GM10266 (cell line): ENCODE measurements at regions not wholly inside any gene's neighbourhood (a gene's known extent, or its start where the extent isn't known, plus 50 kb on each side); places are given as distances from the start of the nearest gene placed in this dataset.

Experiments used
- DNase-seq: peaks from one replicate; pipeline ENCODE4 v3.0.0; 2012; ENCODE audit errors: extremely low spot score
- TF ChIP-seq, protein P1 (sequence below): IDR thresholded peaks from 2 replicates; pipeline ENCODE4 v1.5.1; 2012; ENCODE audit warnings: mild to moderate bottlenecking, low read depth; ENCODE audit not compliant: control insufficient read depth, insufficient read depth; ENCODE audit errors: missing control alignments

DNA sequence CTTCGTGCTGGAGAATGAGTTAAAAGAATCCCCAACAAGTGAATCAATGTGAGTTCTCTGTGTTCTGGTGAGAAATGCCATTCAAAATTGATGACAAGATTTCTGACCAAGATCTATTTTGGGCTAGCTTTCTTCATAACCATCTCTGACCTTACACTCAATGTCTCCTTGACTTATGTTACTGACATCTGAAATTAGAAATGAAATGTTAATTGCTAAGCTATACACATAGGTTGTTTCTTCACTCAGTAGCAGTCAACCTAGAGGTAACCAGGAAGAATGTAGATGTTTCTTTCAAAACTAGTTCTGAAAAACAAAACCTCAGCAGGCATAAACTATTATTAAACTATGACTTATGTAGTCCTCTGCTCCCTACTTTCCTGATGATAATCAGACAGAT lies 2220.7 kb upstream of the C9orf72 start:
- TF ChIP-seq, protein P1, sequence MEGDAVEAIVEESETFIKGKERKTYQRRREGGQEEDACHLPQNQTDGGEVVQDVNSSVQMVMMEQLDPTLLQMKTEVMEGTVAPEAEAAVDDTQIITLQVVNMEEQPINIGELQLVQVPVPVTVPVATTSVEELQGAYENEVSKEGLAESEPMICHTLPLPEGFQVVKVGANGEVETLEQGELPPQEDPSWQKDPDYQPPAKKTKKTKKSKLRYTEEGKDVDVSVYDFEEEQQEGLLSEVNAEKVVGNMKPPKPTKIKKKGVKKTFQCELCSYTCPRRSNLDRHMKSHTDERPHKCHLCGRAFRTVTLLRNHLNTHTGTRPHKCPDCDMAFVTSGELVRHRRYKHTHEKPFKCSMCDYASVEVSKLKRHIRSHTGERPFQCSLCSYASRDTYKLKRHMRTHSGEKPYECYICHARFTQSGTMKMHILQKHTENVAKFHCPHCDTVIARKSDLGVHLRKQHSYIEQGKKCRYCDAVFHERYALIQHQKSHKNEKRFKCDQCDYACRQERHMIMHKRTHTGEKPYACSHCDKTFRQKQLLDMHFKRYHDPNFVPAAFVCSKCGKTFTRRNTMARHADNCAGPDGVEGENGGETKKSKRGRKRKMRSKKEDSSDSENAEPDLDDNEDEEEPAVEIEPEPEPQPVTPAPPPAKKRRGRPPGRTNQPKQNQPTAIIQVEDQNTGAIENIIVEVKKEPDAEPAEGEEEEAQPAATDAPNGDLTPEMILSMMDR: no peak
- DNase-seq: no peak

DNA sequence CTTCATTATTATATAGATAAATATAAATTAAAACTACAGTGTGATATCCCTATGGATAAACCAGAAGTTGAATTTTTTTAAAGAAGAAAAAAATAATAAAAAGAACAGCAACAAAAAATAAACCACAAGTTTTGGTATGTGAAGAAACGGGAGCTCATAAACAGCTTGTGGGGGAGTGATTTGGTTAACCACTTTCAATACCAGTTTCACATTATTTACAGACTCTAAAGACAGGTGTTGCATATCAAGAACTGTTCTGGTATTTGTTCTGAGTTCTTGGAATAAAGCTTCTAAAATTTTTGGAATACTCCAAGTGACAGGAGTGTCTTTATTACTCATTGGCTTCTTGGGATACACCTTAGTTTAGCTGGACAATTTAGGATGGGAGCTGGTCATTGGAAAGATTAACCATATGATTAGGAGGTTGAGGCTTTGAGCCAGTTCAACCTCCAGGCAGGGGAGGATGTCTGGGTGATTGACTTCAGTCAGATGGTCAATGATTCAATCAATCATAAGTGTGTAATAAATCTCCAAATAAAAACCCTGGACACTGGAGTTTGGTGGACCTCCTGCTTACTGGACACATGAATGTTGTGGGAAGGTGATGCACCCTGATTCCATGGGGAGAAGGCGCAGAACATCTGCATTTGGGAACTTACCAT lies 2223.1 kb upstream of the C9orf72 start:
- no peak for DNase-seq

DNA sequence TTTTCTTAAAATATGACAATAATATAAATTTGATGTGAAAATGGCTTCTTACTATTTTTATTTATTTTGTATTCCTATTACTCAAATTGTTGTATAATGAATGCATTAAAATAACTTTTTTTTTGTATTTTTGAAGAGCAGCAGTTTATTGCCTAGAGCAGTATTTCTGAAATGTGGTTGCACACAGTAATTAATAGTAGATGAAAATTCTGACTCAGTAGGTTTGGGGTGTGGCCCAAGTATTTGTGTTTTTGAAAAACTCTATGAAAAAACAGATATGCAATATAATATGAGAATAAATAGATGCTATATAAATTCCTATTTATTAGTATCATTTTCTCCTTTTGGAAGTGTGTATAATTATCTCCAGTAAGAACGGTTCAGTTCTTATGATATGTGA lies 2225.3 kb upstream of the C9orf72 start:
- TF ChIP-seq, protein P1: no peak
- no peak for DNase-seq

More for the DNA sequence above, 2223.1 kb upstream of the C9orf72 start:
- TF ChIP-seq, protein P1: no peak

DNA sequence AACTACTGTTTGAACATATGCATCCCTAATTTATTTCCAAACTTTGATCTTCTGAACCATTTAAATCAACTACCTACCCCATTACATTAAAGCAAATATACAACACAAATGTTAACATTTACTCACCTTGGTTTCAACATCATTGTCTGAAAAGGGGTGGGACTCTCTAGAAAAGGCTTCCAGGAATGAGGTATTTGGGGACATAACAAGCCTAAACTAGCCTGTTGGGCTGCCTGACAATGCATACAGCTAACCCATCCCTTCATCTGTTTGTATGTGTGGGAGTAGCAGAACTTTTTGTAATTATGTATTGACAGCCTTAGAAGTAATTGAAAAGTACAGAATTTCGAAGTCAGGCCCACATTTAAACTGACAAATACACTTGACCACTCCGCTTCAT lies 2225.9 kb upstream of the C9orf72 start:
- no peak for DNase-seq
- TF ChIP-seq, protein P1: no peak

DNA sequence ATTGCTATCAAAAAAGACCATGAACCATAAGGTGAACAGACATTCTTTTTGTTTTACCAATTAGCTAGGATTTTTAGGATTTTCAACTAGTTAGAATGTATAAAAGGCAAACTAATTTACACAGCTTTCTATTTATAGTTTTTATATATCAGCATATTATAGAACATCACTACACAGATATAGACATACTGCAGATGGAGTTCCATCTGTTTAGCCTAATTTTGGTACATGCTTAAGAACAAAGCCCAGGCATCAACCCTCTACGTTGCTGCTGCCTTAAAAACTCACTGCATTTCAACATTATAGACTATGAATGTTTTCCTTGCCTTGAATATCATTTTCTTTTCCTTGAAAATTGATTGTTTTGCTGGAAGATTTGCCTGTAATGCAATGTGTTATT lies 2227.5 kb upstream of the C9orf72 start:
- TF ChIP-seq, protein P1: no peak
- DNase-seq: no peak

DNA sequence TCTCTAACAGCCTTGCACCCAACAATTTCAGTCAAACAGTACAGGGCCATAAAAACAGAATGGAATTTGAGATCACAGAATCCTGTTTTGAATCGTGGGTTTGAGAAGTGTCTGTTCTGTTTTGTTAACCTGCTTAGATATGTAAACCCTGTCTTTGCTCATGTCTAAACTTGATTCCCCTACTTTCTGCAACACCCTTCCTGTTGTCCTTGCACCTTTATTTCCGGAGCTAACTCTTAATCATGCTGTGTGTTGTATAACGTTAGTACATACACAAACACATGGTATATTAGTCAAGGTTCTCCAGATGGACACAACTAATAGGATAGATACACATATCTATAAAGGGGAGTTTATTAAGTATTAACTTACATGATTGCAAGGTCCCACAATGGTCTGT lies 2229.2 kb upstream of the C9orf72 start:
- no peak for DNase-seq
- TF ChIP-seq, protein P1: no peak

DNA sequence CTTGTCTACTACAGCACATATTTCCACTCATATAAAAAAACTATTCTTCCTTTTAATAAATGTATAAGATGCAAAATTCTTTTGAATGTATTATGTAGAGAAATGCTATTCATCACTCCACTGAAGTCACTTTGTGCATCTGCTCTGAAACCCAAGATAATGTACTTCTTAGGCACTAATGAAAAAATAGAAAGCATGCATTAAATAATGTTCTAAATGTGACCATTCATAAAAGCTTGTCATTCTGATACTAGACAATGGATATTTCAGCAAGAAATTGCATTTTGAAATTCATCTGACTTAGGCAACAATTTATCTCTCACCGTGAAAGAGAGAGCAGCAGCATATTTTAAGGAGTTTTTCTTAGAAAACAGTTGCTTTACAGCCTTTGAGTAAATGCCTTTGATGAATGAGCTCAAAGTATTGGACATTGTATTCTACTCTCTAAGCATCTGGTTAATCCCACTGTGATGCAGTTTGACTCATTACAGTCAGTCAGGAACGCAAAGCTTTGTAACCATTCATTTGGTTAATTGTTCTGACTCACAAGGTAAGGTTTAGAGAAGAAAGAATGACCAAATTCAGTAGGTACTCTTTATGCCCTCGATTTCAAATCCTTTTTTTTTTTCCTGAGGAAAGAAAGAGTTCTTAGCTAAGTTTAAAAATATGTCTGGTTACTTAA lies 2233.8 kb upstream of the C9orf72 start:
- no peak for DNase-seq
- TF ChIP-seq, protein P1: no peak
